GM23338 (cell line): ENCODE measurements at regions not wholly inside any gene's neighbourhood (a gene's known extent, or its start where the extent isn't known, plus 50 kb on each side); places are given as distances from the start of the nearest gene placed in this dataset.

Experiments
- CREB1 ChIP-seq: fragments of 250-450 bp; sonication (Bioruptor Pico); IDR thresholded peaks from 2 replicates; pipeline ENCODE4 v1.5.0; 2020; ENCODE audit warnings: low read depth, mild to moderate bottlenecking, moderate library complexity
- CTCF ChIP-seq, 2 experiments: fragments of 200-600 bp in 1 of 2; sonication (generic) in 1 of 2; conservative IDR thresholded peaks; 2 replicates each; pipeline versions ENCODE4 v1.5.1 to v1.6.1; 2016 to 2017; ENCODE audit warnings: antibody characterized with exemption in 2 of 2, low read depth in 2 of 2, mild to moderate bottlenecking in 2 of 2, moderate library complexity in 1 of 2
- ETS1 ChIP-seq: IDR thresholded peaks from 2 replicates; pipeline ENCODE4 v1.6.1; 2016; ENCODE audit warnings: antibody characterized with exemption
- EZH2 ChIP-seq: fragments of 200-600 bp; sonication (generic); IDR thresholded peaks from one replicate; pipeline ENCODE4 v1.8.0; 2017; ENCODE audit warnings: antibody characterized with exemption, mild to moderate bottlenecking, low read depth; ENCODE audit not compliant: unreplicated experiment
- EZH2phosphoT487 ChIP-seq: fragments of 200-600 bp; sonication (generic); IDR thresholded peaks from one replicate; pipeline ENCODE4 v1.8.1; 2018; ENCODE audit warnings: antibody characterized with exemption; ENCODE audit not compliant: unreplicated experiment
- JUNB ChIP-seq: IDR thresholded peaks from one replicate; pipeline ENCODE4 v1.6.1; 2016; ENCODE audit warnings: antibody characterized with exemption; ENCODE audit not compliant: unreplicated experiment
- NANOG ChIP-seq: IDR thresholded peaks from 2 replicates; pipeline ENCODE4 v1.6.1; 2016; ENCODE audit warnings: antibody characterized with exemption, borderline replicate concordance
- POLR2AphosphoS5 ChIP-seq: IDR thresholded peaks from 2 replicates; pipeline ENCODE4 v1.6.1; 2016; ENCODE audit warnings: antibody characterized with exemption, low read depth
- REST ChIP-seq: IDR thresholded peaks from one replicate; pipeline ENCODE4 v1.6.1; 2018; ENCODE audit warnings: antibody characterized with exemption; ENCODE audit not compliant: unreplicated experiment
- STAT1 ChIP-seq: IDR thresholded peaks from one replicate; pipeline ENCODE4 v1.6.1; 2016; ENCODE audit warnings: antibody characterized with exemption; ENCODE audit not compliant: unreplicated experiment
- ZNF114 ChIP-seq: fragments of 250-450 bp; sonication (Bioruptor Pico); IDR thresholded peaks from 2 replicates; pipeline ENCODE4 v1.5.0; 2020; ENCODE audit warnings: mild to moderate bottlenecking, moderate library complexity
- ZNF331 ChIP-seq: fragments of 250-450 bp; sonication (Bioruptor Pico); IDR thresholded peaks from 2 replicates; pipeline ENCODE4 v1.5.0; 2020; ENCODE audit warnings: low read depth, mild to moderate bottlenecking, moderate library complexity

GRCh38 chr4:123889507-123889906 lies 492.9 kb downstream of the SPRY1 start:
- TF ChIP-seq REST = no peak
- TF ChIP-seq EZH2phosphoT487 = no peak
- no peak for TF ChIP-seq NANOG
- TF ChIP-seq ZNF114 = no peak
- no peak for TF ChIP-seq STAT1
- no peak for TF ChIP-seq CTCF (conservative IDR thresholded peaks at IDR 0.05; ENCODE audit: low read depth in 2 of 2)
- TF ChIP-seq POLR2AphosphoS5 = no peak
- TF ChIP-seq ZNF331 (CRISPR knock-in tag) = no peak
- no peak for TF ChIP-seq EZH2
- no peak for TF ChIP-seq JUNB
- TF ChIP-seq CREB1 (CRISPR knock-in tag) = no peak
- no peak for TF ChIP-seq ETS1
